Small intestine (tissue), 7 donors: ENCODE measurements at regions not wholly inside any gene's neighbourhood (a gene's known extent, or its start where the extent isn't known, plus 50 kb on each side); places are given as distances from the start of the nearest gene placed in this dataset.
A peak's percentile ranks its signal among the peaks of the same experiment; 100 is the strongest.

Experiments
- DNase-seq, 2 donors: peaks; one replicate each; pipeline versions ENCODE4 v3.0.0 to v3.0.0-alpha.2; 2013
- FAIRE-seq: peaks from 2 replicates; lab custom pipeline; 2012; peaks lifted over from hg19 to GRCh38; lab: Jason Lieb, UNC
- H3K27ac ChIP-seq, 3 donors: one replicate each; pipeline ENCODE4 v1.5.1; 2013; ENCODE audit warnings: low read length in 2 of 3, mild to moderate bottlenecking in 2 of 3, control low read depth in 1 of 3, inconsistent platforms in 1 of 3, low read depth in 1 of 3, moderate library complexity in 1 of 3
- H3K27me3 ChIP-seq, 3 donors: one replicate each; pipeline ENCODE4 v1.6.1; 2013; ENCODE audit warnings: low read length in 3 of 3, inconsistent platforms in 1 of 3; ENCODE audit not compliant: control insufficient read depth in 3 of 3, insufficient read depth in 3 of 3
- H3K36me3 ChIP-seq, 3 donors: one replicate each; pipeline ENCODE4 v1.6.1; 2013; ENCODE audit warnings: low read length in 3 of 3, inconsistent platforms in 1 of 3, low read depth in 1 of 3, mild to moderate bottlenecking in 1 of 3, moderate library complexity in 1 of 3; ENCODE audit not compliant: control insufficient read depth in 3 of 3, insufficient read depth in 2 of 3
- H3K4me1 ChIP-seq, 3 donors: one replicate each; pipeline ENCODE4 v1.6.1; 2013; ENCODE audit warnings: low read length in 2 of 3, inconsistent platforms in 1 of 3, low read depth in 1 of 3, mild to moderate bottlenecking in 1 of 3, moderate library complexity in 1 of 3; ENCODE audit not compliant: control insufficient read depth in 3 of 3, insufficient read depth in 2 of 3
- H3K4me3 ChIP-seq, 3 donors: one replicate each; pipeline ENCODE4 v1.5.1; 2013; ENCODE audit warnings: low read length in 3 of 3, control low read depth in 1 of 3, inconsistent platforms in 1 of 3, low read depth in 1 of 3, mild to moderate bottlenecking in 1 of 3, moderate library complexity in 1 of 3
- H3K9me3 ChIP-seq, 2 donors: one replicate each; pipeline ENCODE4 v1.6.1; 2013; ENCODE audit warnings: low read depth in 1 of 2, low read length in 1 of 2; ENCODE audit not compliant: control insufficient read depth in 2 of 2, insufficient read depth in 1 of 2
- WGBS, 3 donors: extraction: QIAGEN DNeasy Blood & Tissue Kit; methylation state at CpG; one replicate each; pipeline ENCODE4 v1.1.7; 2013; 5-methylcytosine and 5-hydroxymethylcytosine counted together
- donor health status: healthy with polysubstance abuse.
- donor health status: control.
- donor health status: control.
- donor health status: Bipolar disorder and iron deficiency.
- donor health status: healthy.

DNA sequence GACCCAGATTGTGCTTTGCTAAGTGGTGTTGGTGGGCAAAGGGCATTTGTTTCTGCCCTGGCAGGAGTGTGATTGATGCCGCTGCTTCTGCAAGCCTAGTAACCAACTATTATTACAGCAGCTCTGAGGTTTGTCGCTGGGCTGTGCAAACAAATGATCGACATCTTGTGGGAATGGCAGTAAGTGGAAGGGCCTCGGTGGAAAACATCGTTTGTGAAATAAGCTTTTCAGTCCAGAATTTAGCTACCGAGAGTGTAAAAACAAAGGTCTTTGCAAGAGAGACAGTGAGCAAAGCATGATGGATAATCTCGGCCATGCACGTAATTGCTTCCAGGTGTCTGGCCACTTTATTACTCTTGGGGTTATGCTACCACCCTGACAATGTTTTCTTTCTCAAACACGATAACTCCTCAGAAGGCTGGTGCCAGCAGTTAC lies 397.7 kb upstream of the PRICKLE1 start:
- FAIRE-seq (no peak), DNase-seq (peak; percentile 1 to 30)
- no peaks in the 10 kb centered on the region for H3K36me3 ChIP-seq
- H3K27ac ChIP-seq: no peak overlapping the region
- no peaks in the 10 kb centered on the region for H3K27me3 ChIP-seq
- no peaks in the 10 kb centered on the region for H3K4me1 ChIP-seq
- no peaks in the 10 kb centered on the region for H3K9me3 ChIP-seq
- 24 to 49% (median 43%) methylated on average over 9 of the region's 9 CpGs for WGBS, 3 donors
- no peak overlapping the region for H3K4me3 ChIP-seq

DNA sequence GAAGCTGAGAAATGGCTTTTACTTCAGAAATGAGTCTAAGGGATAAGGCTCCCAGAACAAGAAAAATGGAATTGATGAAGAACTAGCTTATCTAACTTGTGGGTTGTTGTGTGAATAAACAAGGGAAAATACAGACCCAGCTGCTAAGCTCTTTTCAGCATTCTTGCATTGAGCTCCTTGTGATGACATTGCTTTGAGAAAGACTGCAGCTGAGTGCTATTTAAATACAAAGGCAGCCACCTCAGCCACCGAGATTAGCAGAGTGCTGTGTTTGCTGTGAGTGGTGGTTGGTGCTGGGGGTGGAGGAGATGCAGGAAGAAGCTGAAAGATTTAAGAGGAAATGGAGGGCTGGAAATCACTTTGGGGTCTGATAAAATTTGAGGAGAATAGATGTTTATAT lies 396.0 kb upstream of the PRICKLE1 start:
- no peak overlapping the region for H3K27ac ChIP-seq
- no peaks in the 10 kb centered on the region for H3K4me1 ChIP-seq
- 24 to 37% (median 34%) methylated on average over 1 of the region's 1 CpG for whole genome bisulfite sequencing, 3 donors
- DNase-seq (no peak), FAIRE-seq (no peak)
- no peaks in the 10 kb centered on the region for H3K36me3 ChIP-seq
- no peak overlapping the region for H3K4me3 ChIP-seq
- no peaks in the 10 kb centered on the region for H3K9me3 ChIP-seq
- no peaks in the 10 kb centered on the region for H3K27me3 ChIP-seq

DNA sequence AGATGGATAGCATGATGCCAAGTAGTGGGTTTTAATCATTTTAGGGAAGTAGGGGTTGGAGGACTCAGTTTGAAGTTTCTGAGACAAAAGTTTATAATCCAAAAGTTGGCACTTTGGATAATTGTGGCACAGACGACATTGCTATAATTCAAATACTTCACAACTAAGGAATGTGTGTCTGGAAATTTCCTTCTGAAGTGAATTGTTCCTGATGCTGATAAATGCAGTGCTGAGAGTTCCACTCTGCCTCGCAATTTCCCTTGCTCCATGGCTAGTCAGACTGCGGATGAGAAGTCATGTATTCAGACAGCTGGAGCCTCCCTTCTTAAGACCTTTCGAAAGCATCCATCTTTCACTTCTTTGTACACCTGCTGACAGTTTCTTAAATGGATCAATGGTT lies 393.3 kb upstream of the PRICKLE1 start:
- H3K4me1 ChIP-seq: no peaks in the 10 kb centered on the region
- H3K36me3 ChIP-seq: no peaks in the 10 kb centered on the region
- FAIRE-seq (no peak), DNase-seq (no peak)
- H3K27ac ChIP-seq: no peak overlapping the region
- WGBS, 3 donors: 82 to 90% (median 86%) methylated on average over 4 of the region's 4 CpGs
- H3K4me3 ChIP-seq: no peak overlapping the region
- H3K27me3 ChIP-seq: no peaks in the 10 kb centered on the region
- H3K9me3 ChIP-seq: no peaks in the 10 kb centered on the region

DNA sequence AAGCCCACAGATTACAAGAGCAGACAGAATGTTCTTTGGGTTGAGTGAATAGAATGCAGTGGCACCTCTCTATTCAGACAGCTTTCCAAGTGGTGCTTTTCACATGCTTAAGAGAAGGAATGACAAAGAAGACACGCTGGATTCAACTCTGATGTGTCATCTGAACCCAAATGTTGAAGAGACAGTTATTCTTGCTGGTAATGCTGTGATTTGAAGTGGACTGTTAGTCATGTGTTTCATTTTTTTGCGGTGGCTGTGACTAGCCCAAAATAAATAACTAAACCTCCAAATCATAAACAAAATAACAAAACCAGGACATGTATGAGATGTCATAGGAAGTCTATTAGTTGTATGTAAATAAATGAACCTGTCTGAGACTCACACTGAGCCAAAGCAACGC lies 391.8 kb upstream of the PRICKLE1 start:
- Histone ChIP-seq H3K9me3 (no peaks in the 10 kb centered on the region), H3K4me1 (no peaks in the 10 kb centered on the region), H3K27me3 (no peaks in the 10 kb centered on the region), H3K4me3 (no peak overlapping the region), H3K36me3 (no peaks in the 10 kb centered on the region), H3K27ac (no peak overlapping the region)
- WGBS, 3 donors: 72 to 86% (median 75%) methylated on average over 3 of the region's 3 CpGs
- no peak for DNase-seq
- FAIRE-seq: no peak

DNA sequence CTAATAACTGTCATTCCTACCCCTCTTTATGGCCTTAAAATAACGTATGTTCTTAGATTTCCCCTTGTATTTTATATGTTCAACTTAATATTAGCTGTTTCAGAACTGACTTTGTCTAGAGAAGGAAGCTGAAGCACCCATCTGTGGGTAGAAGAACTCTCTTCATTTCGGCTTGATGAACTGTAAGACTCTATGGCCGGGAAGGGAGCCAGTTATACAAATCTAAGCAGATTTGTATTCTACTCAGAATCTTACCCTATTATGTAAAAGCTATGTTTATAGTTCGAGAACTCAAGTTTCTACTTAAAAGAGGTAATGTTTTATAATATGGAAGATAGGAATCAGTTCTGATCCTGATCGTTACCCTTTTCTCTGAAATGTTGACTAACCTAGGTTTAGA lies 390.9 kb upstream of the PRICKLE1 start:
- H3K36me3 ChIP-seq: no peaks in the 10 kb centered on the region
- no peaks in the 10 kb centered on the region for H3K9me3 ChIP-seq
- DNase-seq (no peak), FAIRE-seq (no peak)
- WGBS, 3 donors: 66 to 75% (median 74%) methylated on average over 5 of the region's 5 CpGs
- H3K27me3 ChIP-seq: no peaks in the 10 kb centered on the region
- no peak overlapping the region for H3K4me3 ChIP-seq
- H3K27ac ChIP-seq: no peak overlapping the region
- no peaks in the 10 kb centered on the region for H3K4me1 ChIP-seq

DNA sequence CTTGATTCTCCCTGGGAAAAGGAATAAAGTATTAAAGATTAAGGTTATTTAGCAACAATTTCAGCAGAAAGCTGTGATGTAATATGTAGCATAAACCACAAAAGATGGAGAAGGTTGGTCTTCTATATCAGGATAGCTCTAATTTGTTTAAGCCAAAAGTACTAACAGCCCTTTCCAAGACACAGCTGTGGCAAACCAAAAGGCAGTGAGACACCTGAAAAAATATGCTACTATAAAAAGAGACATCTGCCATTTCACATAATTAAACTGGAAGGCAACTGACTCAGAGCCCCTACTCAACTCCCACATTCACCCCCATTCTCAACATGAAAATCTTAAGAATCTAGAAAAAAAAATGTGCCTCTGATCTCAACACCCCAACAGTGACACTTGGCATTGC lies 390.2 kb upstream of the PRICKLE1 start:
- DNase-seq (no peak), FAIRE-seq (no peak)
- Histone ChIP-seq H3K36me3 (no peaks in the 10 kb centered on the region), H3K27me3 (no peaks in the 10 kb centered on the region), H3K4me3 (no peak overlapping the region), H3K27ac (no peak overlapping the region), H3K4me1 (no peaks in the 10 kb centered on the region), H3K9me3 (no peaks in the 10 kb centered on the region)

DNA sequence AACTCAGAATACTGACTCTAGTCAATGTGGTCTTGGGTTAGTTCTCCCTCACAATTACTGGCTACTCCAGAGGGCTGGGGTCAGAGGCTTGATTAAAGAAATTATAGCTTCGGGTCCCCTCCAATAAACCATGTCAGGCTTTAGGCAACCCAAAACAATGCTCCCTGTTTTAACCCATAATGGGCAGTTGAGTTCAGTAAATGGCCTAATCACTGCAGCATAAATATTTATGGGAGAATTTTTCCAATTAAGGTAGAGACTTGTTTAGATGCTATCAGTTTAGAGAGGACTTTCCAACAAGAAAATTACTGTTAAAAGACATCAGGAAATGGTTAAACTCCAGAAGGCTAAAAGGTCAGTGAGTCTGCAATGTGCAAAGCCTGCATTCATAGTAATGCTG lies 389.2 kb upstream of the PRICKLE1 start:
- Histone ChIP-seq H3K27ac (no peak overlapping the region), H3K27me3 (no peaks in the 10 kb centered on the region), H3K4me1 (no peaks in the 10 kb centered on the region), H3K9me3 (no peaks in the 10 kb centered on the region), H3K4me3 (no peak overlapping the region), H3K36me3 (no peaks in the 10 kb centered on the region)
- no peak for DNase-seq
- FAIRE-seq: no peak
- WGBS, 3 donors: 46 to 68% (median 64%) methylated on average over 1 of the region's 1 CpG

DNA sequence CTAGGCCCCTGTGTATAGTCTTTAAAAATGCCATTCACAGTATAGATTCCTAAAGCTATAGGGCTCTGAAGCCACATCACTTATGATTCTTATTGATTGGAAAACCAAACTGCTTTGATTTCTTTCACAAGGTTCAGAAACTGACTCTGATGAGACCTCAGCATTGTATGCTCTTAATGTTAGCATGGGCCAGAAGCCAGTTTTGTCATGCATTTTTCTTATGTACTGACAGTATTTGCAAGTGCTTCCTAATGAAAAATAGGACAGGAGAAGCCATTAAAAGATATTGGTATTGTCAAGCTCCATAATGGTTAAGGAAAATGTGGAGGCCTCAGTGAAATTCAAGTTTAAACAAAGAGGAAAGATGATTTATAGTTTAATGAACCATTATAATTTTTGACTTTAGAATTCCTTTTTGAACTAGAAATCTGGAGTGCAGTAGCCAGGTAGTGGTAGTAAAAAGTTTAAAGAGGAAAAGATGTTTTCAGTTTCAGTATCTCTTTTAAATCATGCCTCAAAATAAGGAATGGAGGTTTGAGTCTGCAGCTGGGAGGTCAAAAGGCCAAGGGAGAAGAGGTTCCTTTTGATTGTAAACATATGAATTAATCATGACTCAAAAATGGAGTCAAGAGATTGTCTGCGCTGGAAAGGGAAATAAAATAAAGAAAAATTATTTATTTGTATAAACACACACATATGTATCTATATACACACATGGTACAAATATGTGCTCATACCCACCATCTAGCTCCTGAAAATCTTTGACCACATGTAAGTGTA lies 388.1 kb upstream of the PRICKLE1 start:
- Histone ChIP-seq H3K36me3 (no peaks in the 10 kb centered on the region), H3K4me1 (no peaks in the 10 kb centered on the region), H3K27me3 (no peaks in the 10 kb centered on the region), H3K9me3 (no peaks in the 10 kb centered on the region), H3K4me3 (no peak overlapping the region), H3K27ac (no peak overlapping the region)
- WGBS, 3 donors: 49 to 80% (median 79%) methylated on average over 1 of the region's 1 CpG
- DNase-seq (no peak), FAIRE-seq (no peak)

DNA sequence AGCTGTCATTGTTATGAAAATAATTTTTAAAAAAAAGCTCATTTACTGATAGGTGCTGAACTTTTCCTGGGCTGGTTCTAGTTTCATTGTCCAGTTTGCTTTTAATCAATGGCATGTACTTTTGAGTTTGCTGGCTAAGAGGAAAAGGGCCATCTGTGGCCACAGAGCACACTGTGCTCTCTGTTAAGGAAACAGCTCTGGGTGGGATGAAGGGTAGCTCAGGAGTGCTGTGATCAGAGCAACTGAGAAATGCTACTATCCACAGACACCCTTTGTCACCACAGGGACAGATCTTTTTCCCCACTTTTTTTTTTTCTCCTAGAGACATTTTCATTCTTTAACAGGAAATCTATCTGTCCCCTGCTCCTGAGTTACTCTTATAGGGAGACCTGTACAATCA lies 387.1 kb upstream of the PRICKLE1 start:
- Histone ChIP-seq H3K36me3 (no peaks in the 10 kb centered on the region), H3K9me3 (no peaks in the 10 kb centered on the region), H3K4me1 (no peaks in the 10 kb centered on the region), H3K27ac (no peak overlapping the region), H3K27me3 (no peaks in the 10 kb centered on the region), H3K4me3 (no peak overlapping the region)
- DNase-seq: no peak
- FAIRE-seq: no peak
